ENCODE measurements at regions not wholly inside any gene's neighbourhood (a gene's known extent, or its start where the extent isn't known, plus 50 kb on each side); places are given as distances from the start of the nearest gene placed in this dataset.

DNA sequence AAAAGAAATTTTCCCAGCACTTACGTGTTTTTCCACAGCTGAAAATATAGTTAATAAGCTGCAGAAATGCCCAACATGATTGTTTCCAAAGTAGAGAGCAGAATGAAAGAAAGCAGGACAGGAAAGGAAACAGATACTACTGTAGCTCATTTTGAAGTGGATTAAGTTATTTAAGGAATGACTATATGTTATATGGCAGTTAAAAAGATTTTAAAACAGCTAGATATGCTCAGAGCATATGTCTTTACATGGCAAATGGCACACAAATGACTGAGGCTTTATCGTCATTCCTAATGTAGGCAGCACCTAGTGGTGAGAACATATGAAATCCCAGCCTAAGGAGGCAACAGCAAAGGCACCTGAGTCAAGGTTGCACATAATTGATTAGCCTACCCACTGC, 106.6 kb upstream of the SEMA6D start:
- H3K4me3 ChIP-seq, result no peak overlapping the region
- intact Hi-C loops (cut with DNase I), result loop anchor here in 3 of 10 donors (5.0 to 10.0 kb wide), 2 partner anchors 413 to 416 kb away; no protein-coding TSS in a partner anchor
- WGBS, 2 donors, result 93 to 95% methylated on average over 2 of the region's 2 CpGs
- H3K27me3 ChIP-seq, result peaks cover 0 to 21% (median 10%) of the 10 kb centered on the region in 7 donors
- TF ChIP-seq, protein P1, sequence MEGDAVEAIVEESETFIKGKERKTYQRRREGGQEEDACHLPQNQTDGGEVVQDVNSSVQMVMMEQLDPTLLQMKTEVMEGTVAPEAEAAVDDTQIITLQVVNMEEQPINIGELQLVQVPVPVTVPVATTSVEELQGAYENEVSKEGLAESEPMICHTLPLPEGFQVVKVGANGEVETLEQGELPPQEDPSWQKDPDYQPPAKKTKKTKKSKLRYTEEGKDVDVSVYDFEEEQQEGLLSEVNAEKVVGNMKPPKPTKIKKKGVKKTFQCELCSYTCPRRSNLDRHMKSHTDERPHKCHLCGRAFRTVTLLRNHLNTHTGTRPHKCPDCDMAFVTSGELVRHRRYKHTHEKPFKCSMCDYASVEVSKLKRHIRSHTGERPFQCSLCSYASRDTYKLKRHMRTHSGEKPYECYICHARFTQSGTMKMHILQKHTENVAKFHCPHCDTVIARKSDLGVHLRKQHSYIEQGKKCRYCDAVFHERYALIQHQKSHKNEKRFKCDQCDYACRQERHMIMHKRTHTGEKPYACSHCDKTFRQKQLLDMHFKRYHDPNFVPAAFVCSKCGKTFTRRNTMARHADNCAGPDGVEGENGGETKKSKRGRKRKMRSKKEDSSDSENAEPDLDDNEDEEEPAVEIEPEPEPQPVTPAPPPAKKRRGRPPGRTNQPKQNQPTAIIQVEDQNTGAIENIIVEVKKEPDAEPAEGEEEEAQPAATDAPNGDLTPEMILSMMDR (IDR thresholded peaks at IDR 0.05), result no peak
- H3K27ac ChIP-seq, result no peak overlapping the region
- no peaks in the 10 kb centered on the region for H3K36me3 ChIP-seq
- H3K4me1 ChIP-seq, result peaks cover 0 to 15% (median 10%) of the 10 kb centered on the region in 9 donors
- DNase-seq (no peak), ATAC-seq (no peak)
- H3K9me3 ChIP-seq, result peaks cover 0 to 10% (median 0%) of the 10 kb centered on the region in 11 donors

- H3K27ac ChIP-seq, result no peak overlapping the region
- no peak overlapping the region for H3K4me3 ChIP-seq
- H3K27me3 ChIP-seq, result peaks cover 0 to 27% (median 18%) of the 10 kb centered on the region in 7 donors
- H3K4me1 ChIP-seq, result no peaks in the 10 kb centered on the region
- TF ChIP-seq, protein P1 (IDR thresholded peaks at IDR 0.05), result peak in 4 of 9 donors; percentile 10 to 33 (median 20)
- DNase-seq (no peak), ATAC-seq (no peak)
- no peaks in the 10 kb centered on the region for H3K36me3 ChIP-seq
- H3K9me3 ChIP-seq, result no peaks in the 10 kb centered on the region
- intact Hi-C loops (cut with DNase I), result loop anchor here in 3 of 10 donors (5.0 to 10.0 kb wide), 2 partner anchors 417 to 420 kb away; no protein-coding TSS in a partner anchor
- 80 to 90% methylated on average over 2 of the region's 2 CpGs for WGBS, 2 donors
Measured at GRCh38 chr15:47614360-47615011, 102.8 kb upstream of the SEMA6D start.

- Histone ChIP-seq H3K4me1 (no peaks in the 10 kb centered on the region), H3K27ac (no peak overlapping the region), H3K9me3 (no peaks in the 10 kb centered on the region), H3K27me3 (peaks cover 0 to 24% (median 11%) of the 10 kb centered on the region in 7 donors), H3K4me3 (no peak overlapping the region), H3K36me3 (no peaks in the 10 kb centered on the region)
- ATAC-seq (no peak), DNase-seq (no peak)
- TF ChIP-seq, protein P1 (IDR thresholded peaks at IDR 0.05), result no peak
- intact Hi-C loops (cut with DNase I), result loop anchor here in 2 of 10 donors (10.0 kb wide), 1 partner anchor 422 kb away; no protein-coding TSS in a partner anchor
- WGBS, 2 donors, result 92 to 93% methylated on average over 4 of the region's 4 CpGs
Measured at GRCh38 chr15:47616876-47617275, 100.4 kb upstream of the SEMA6D start.

DNA sequence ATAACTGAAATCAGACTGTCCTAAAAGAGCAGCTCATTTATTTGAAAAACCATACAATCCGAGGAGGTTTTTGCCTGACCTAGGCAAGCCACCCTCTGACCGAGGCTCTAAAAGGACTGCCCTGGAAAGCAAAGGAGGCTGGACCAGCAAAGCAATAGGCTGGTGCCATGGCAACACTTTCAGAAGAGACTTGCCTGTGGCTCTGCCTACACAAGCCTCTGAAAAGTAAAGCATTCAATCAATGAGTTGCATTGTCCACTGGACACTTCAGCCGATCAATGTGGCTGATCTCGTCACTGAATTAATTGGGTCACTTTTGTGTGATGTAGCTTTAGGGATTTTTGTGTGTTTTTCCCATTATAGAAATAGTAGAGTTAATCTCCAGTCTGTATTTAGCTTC, 99.1 kb upstream of the SEMA6D start:
- DNase-seq (no peak), ATAC-seq (no peak)
- no peaks in the 10 kb centered on the region for H3K9me3 ChIP-seq
- peaks cover 0 to 23% (median 15%) of the 10 kb centered on the region in 7 donors for H3K27me3 ChIP-seq
- H3K4me1 ChIP-seq, result no peaks in the 10 kb centered on the region
- intact Hi-C loops (cut with DNase I), result loop anchor here in 2 of 10 donors (10.0 kb wide), 1 partner anchor 423 kb away; no protein-coding TSS in a partner anchor
- TF ChIP-seq, protein P1 (IDR thresholded peaks at IDR 0.05), result no peak
- H3K27ac ChIP-seq, result no peak overlapping the region
- 87 to 88% methylated on average over 4 of the region's 4 CpGs for WGBS, 2 donors
- no peak overlapping the region for H3K4me3 ChIP-seq
- H3K36me3 ChIP-seq, result no peaks in the 10 kb centered on the region

Measured in heart right ventricle (tissue), 16 donors.